Esophagus squamous epithelium (tissue), 5 donors: ENCODE measurements at regions not wholly inside any gene's neighbourhood (a gene's known extent, or its start where the extent isn't known, plus 50 kb on each side); places are given as distances from the start of the nearest gene placed in this dataset.

Experiments
- DNase-seq: peaks from one replicate; lab custom pipeline; 2025; lab: John Stamatoyannopoulos, UW
- H3K27ac ChIP-seq, 4 donors: fragments of 200-600 bp; sonication (generic); one replicate each; pipeline ENCODE4 v1.5.1; 2016 to 2019; ENCODE audit warnings: mild to moderate bottlenecking in 1 of 4
- H3K27me3 ChIP-seq, 4 donors: fragments of 200-600 bp; sonication (generic); 1 replicate in 3 of 4; 2 replicates in 1 of 4; pipeline versions ENCODE4 v1.5.1 to v1.6.0; 2017 to 2021; ENCODE audit warnings: antibody characterized with exemption in 1 of 4
- H3K36me3 ChIP-seq, 3 donors: fragments of 200-600 bp; sonication (generic); one replicate each; pipeline ENCODE4 v1.5.1; 2016 to 2019
- H3K4me1 ChIP-seq, 3 donors: fragments of 200-600 bp; sonication (generic); one replicate each; pipeline ENCODE4 v1.5.1; 2017 to 2019
- H3K4me3 ChIP-seq, 4 donors: fragments of 200-600 bp; sonication (generic); 1 replicate in 3 of 4; 2 replicates in 1 of 4; pipeline ENCODE4 v1.5.1; 2016 to 2019; ENCODE audit warnings: mild to moderate bottlenecking in 2 of 4, moderate library complexity in 1 of 4
- H3K9me3 ChIP-seq, 3 donors: fragments of 200-600 bp; sonication (generic); one replicate each; pipeline ENCODE4 v1.5.1; 2016 to 2019
- POLR2A ChIP-seq, 4 donors: fragments of 450-650 bp; IDR thresholded peaks; one replicate each; pipeline ENCODE4 v1.6.1; 2017; ENCODE audit warnings: antibody characterized with exemption in 4 of 4, mild to moderate bottlenecking in 4 of 4, moderate library complexity in 3 of 4
- WGBS, 2 donors: methylation state at CpG; one replicate each; pipeline ENCODE4 v1.1.5; 2018; 5-methylcytosine and 5-hydroxymethylcytosine counted together
- intact Hi-C: fragments of 100-400 bp; cut with DNase I; formaldehyde crosslinking; loops from one replicate; pipeline ENCODE4 v1.15.0; 2022
- TF ChIP-seq, protein P1 (sequence below), 6 experiments: fragments of 450-650 bp in 4 of 6; fragments of 200-600 bp in 2 of 6; sonication (generic) in 2 of 6; IDR thresholded peaks; one replicate each; pipeline ENCODE4 v1.5.1; 2016 to 2019; ENCODE audit warnings: antibody characterized with exemption in 6 of 6, mild to moderate bottlenecking in 4 of 6, moderate library complexity in 4 of 6
- donor health status: DM: yes; HTN: yes; CAD: no.

DNA sequence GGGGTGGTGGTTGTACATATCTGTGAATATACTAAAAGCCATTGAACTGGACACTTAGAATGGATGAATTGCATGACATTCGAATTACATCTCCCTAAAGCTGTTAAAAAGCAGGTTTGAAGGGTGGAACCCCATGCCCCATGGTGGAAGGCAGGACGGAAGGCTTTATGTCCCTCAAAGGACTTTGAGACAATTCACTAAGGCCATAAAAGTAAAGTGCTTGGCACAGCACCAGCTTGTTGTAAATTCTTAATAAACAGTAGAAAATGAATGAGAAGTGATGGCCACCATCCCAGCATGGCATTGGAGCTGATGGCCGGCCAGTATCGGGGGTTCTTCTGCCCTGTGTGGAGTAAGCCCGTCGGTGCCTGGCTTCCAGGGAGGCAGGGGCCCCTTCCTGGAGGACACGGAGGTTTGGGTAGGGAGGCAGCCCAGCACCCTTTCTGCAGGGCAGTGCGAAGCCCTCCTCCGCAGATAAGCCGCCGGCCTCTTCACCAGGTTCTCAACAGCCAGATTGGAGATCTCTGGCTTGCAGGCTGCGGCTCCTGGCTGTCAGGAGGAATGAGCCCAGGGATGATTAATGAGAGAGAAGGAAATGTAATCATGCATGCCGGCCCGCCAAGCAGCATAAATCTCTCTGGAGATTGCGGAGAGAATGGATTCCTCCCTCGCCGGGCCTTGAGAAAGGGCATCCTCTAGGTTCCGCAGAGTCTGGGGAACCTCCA, 346.9 kb downstream of the FOXL1 start:
- intact Hi-C loops, result no loop called here
- Histone ChIP-seq H3K27ac (no peak overlapping the region), H3K4me1 (peaks cover 0 to 17% (median 0%) of the 10 kb centered on the region in 3 donors), H3K9me3 (peaks cover 0 to 8% (median 5%) of the 10 kb centered on the region in 3 donors), H3K4me3 (no peak overlapping the region), H3K27me3 (peaks cover 0 to 82% (median 0%) of the 10 kb centered on the region in 4 donors), H3K36me3 (no peaks in the 10 kb centered on the region)
- DNase-seq, result no peak
- WGBS, 2 donors, result 53 to 54% methylated on average over 3 to 12 of the region's 18 CpGs
- TF ChIP-seq, protein P1, sequence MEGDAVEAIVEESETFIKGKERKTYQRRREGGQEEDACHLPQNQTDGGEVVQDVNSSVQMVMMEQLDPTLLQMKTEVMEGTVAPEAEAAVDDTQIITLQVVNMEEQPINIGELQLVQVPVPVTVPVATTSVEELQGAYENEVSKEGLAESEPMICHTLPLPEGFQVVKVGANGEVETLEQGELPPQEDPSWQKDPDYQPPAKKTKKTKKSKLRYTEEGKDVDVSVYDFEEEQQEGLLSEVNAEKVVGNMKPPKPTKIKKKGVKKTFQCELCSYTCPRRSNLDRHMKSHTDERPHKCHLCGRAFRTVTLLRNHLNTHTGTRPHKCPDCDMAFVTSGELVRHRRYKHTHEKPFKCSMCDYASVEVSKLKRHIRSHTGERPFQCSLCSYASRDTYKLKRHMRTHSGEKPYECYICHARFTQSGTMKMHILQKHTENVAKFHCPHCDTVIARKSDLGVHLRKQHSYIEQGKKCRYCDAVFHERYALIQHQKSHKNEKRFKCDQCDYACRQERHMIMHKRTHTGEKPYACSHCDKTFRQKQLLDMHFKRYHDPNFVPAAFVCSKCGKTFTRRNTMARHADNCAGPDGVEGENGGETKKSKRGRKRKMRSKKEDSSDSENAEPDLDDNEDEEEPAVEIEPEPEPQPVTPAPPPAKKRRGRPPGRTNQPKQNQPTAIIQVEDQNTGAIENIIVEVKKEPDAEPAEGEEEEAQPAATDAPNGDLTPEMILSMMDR (IDR thresholded peaks at IDR 0.05), result no peak
- TF ChIP-seq POLR2A (IDR thresholded peaks at IDR 0.05), result no peak

DNA sequence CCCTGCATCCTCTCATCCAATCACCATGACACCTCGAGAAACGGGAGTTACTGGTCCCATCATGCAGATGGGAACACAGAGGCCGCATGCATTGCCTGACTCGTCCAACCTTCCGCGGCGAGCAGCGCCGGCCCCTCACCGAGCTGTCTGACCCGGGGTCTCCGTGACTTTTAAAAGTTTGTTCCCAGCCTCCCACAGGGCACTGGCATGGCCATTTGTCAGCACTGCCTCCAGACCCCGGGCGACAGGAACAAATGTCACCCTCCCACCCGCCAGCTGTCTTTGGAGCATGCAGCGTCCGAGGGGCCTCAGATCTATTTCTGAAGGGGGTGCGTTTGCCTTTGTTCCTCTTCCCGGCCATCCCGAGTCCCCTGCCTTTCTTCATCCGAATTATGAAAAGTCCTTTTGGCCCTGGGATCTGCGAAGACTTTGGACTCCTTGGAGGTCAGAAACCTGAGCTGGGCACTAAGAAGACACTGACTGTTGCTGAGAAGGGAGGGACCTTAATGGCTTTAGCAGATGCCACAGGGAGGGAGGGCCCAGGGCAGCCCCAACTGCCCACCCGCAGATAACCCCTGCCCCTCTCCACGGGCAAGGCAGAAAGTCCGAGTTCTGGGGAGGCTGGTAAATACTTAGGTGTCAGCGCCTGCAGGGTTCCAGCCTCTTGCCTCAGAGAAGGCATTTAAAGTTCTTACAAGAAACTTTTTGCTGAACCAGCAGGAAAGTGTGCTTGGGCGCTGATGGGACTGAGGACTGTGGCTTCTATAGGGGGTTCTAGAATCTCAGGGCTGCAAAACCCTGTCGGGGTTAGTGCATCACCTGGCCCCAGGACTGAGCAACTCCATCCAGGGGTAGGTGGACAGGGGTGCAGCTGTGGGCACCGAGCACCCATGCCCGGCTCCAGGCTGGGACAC, 348.1 kb downstream of the FOXL1 start:
- intact Hi-C loops, result no loop called here

DNA sequence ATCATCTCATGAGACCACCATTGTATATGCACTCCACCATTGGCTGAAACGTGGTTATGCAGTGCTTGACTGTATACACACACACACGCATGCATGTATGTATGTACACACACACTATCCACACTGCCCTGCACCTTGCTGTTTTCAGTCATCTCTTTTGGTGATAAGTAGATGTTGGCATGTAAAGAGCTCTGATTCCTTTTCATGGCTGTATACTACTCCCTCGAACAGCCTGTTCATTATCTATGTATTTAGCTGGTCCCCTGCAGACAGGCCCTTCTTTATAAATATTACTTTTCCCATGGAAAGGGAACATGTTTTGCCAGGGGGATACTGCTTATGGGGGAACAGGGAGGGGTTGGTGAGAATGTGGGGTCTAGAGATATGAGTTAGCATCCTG, 349.4 kb downstream of the FOXL1 start:
- intact Hi-C loops, result no loop called here
- Histone ChIP-seq H3K36me3 (no peaks in the 10 kb centered on the region), H3K9me3 (no peaks in the 10 kb centered on the region), H3K4me1 (peaks cover 0 to 36% (median 0%) of the 10 kb centered on the region in 3 donors), H3K4me3 (no peak overlapping the region), H3K27me3 (peaks cover 0 to 87% (median 0%) of the 10 kb centered on the region in 4 donors), H3K27ac (no peak overlapping the region)
- DNase-seq, result no peak
- 89 to 97% methylated on average over 3 of the region's 3 CpGs for WGBS, 2 donors
- no peak for TF ChIP-seq POLR2A (IDR thresholded peaks at IDR 0.05)
- TF ChIP-seq, protein P1 (IDR thresholded peaks at IDR 0.05), result no peak

More for the DNA sequence above, 348.1 kb downstream of the FOXL1 start:
- peaks cover 0 to 2% (median 2%) of the 10 kb centered on the region in 3 donors for H3K9me3 ChIP-seq
- H3K36me3 ChIP-seq, result no peaks in the 10 kb centered on the region
- no peak overlapping the region for H3K27ac ChIP-seq
- TF ChIP-seq POLR2A (IDR thresholded peaks at IDR 0.05), result no peak
- TF ChIP-seq, protein P1 (IDR thresholded peaks at IDR 0.05), result no peak
- H3K4me1 ChIP-seq, result peaks cover 0 to 29% (median 0%) of the 10 kb centered on the region in 3 donors
- 73 to 80% methylated on average over 16 to 25 of the region's 30 CpGs for WGBS, 2 donors
- peaks cover 0 to 82% (median 0%) of the 10 kb centered on the region in 4 donors for H3K27me3 ChIP-seq
- no peak for DNase-seq
- H3K4me3 ChIP-seq, result no peak overlapping the region

DNA sequence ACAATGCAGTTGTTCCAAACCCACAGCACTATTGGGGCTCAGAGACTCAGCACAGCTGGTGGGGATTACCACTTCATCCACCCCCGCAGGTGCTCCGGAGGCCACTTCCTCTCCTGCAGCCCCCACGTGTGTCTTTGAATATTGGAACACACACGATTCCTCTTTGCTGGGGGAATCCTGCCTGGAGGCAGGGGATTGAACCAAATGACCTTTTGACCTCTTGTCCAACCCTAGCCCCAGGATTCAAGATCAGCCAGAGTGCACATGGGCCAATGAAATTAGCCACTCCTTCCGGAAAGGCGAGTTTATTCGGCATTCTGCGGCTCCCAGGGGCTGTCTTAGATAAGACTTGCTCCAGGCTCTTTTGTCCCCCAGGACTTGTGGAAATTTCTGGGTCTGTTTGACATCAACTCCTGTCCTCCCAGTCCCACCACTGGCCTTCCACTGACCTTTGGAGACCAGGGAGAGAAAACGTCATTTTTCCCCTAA, 350.2 kb downstream of the FOXL1 start:
- intact Hi-C loops, result no loop called here
- H3K9me3 ChIP-seq, result no peaks in the 10 kb centered on the region
- TF ChIP-seq, protein P1 (IDR thresholded peaks at IDR 0.05), result no peak
- no peak for TF ChIP-seq POLR2A (IDR thresholded peaks at IDR 0.05)
- no peak for DNase-seq
- peaks cover 0 to 92% (median 0%) of the 10 kb centered on the region in 4 donors for H3K27me3 ChIP-seq
- H3K27ac ChIP-seq, result no peak overlapping the region
- H3K36me3 ChIP-seq, result no peaks in the 10 kb centered on the region
- peaks cover 0 to 36% (median 0%) of the 10 kb centered on the region in 3 donors for H3K4me1 ChIP-seq
- H3K4me3 ChIP-seq, result no peak overlapping the region
- 45 to 61% methylated on average over 6 to 8 of the region's 9 CpGs for WGBS, 2 donors
